Esophagus squamous epithelium (tissue), 4 donors: ENCODE measurements at regions not wholly inside any gene's neighbourhood (a gene's known extent, or its start where the extent isn't known, plus 50 kb on each side); places are given as distances from the start of the nearest gene placed in this dataset.

Source experiments
- POLR2A ChIP-seq, 4 donors: fragments of 450-650 bp; IDR thresholded peaks; one replicate each; pipeline ENCODE4 v1.6.1; 2017; ENCODE audit warnings: antibody characterized with exemption in 4 of 4, mild to moderate bottlenecking in 4 of 4, moderate library complexity in 3 of 4
- TF ChIP-seq, protein P1 (sequence below), 6 experiments: fragments of 450-650 bp in 4 of 6; fragments of 200-600 bp in 2 of 6; sonication (generic) in 2 of 6; IDR thresholded peaks; one replicate each; pipeline ENCODE4 v1.5.1; 2016 to 2019; ENCODE audit warnings: antibody characterized with exemption in 6 of 6, mild to moderate bottlenecking in 4 of 6, moderate library complexity in 4 of 6

DNA sequence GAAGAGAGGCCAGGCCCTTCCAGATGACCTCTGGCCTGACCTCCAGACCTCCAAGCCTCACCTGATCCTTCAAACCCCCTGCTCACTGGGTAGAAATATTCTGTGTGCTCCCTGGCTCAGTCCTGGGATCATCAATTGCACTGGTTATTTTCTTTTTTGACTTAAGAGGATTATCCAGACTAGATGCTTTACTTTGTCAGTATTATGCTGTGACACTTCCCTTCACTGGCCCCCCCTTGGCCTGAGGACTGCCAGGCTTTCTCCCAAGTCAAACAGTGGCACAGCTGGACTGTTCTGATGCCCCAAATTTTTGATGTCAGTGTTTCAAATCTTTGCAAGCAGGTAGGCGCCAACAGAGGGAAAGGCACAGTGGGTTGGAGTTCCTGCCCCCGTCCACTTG lies 156.3 kb upstream of the SKOR2 start:
- TF ChIP-seq POLR2A (IDR thresholded peaks at IDR 0.05): no peak
- TF ChIP-seq, protein P1, sequence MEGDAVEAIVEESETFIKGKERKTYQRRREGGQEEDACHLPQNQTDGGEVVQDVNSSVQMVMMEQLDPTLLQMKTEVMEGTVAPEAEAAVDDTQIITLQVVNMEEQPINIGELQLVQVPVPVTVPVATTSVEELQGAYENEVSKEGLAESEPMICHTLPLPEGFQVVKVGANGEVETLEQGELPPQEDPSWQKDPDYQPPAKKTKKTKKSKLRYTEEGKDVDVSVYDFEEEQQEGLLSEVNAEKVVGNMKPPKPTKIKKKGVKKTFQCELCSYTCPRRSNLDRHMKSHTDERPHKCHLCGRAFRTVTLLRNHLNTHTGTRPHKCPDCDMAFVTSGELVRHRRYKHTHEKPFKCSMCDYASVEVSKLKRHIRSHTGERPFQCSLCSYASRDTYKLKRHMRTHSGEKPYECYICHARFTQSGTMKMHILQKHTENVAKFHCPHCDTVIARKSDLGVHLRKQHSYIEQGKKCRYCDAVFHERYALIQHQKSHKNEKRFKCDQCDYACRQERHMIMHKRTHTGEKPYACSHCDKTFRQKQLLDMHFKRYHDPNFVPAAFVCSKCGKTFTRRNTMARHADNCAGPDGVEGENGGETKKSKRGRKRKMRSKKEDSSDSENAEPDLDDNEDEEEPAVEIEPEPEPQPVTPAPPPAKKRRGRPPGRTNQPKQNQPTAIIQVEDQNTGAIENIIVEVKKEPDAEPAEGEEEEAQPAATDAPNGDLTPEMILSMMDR (IDR thresholded peaks at IDR 0.05): no peak
